Cardiac septum (tissue), 1 donor: ENCODE measurements at regions not wholly inside any gene's neighbourhood (a gene's known extent, or its start where the extent isn't known, plus 50 kb on each side); places are given as distances from the start of the nearest gene placed in this dataset.
"Not testable (repeated sequence)": the region's sequence is repeated elsewhere in the genome, so short reads cannot be mapped to it uniquely, and the experiment has no call there.

Experiments used
- DNase-seq: peaks from one replicate; pipeline ENCODE4 v3.0.0-alpha.2; 2020; ENCODE audit warnings: low spot score
- intact Hi-C: fragments of 100-400 bp; cut with DNase I; formaldehyde crosslinking; loops from one replicate; pipeline ENCODE4 v1.14.0; 2022
- donor health status: DM: no; HTN: no; CAD: no.

GRCh38 chr4:141499261-141499853 is 137.0 kb upstream of the IL15 start:
- DNase-seq: no peak
- intact Hi-C loops: no loop called here

- intact Hi-C loops: no loop called here
- no peak for DNase-seq
Observed at GRCh38 chr4:141501395-141501794, 135.0 kb upstream of the IL15 start.

- intact Hi-C loops: no loop called here
- no peak for DNase-seq
Observed at GRCh38 chr4:141501931-141502330, 134.5 kb upstream of the IL15 start.

GRCh38 chr4:141502755-141503154 is 133.6 kb upstream of the IL15 start:
- DNase-seq: no peak
- intact Hi-C loops: no loop called here

GRCh38 chr4:141503260-141503659 is 133.1 kb upstream of the IL15 start:
- intact Hi-C loops: no loop called here
- no peak for DNase-seq

- intact Hi-C loops: no loop called here
- DNase-seq: no peak
Observed at GRCh38 chr4:141511055-141511454, 125.3 kb upstream of the IL15 start.

GRCh38 chr4:141513866-141514265 is 122.5 kb upstream of the IL15 start:
- intact Hi-C loops: no loop called here

GRCh38 chr4:141518222-141518621 is 118.2 kb upstream of the IL15 start:
- no peak for DNase-seq
- intact Hi-C loops: no loop called here

More at GRCh38 chr4:141513866-141514265, 122.5 kb upstream of the IL15 start:
- no peak for DNase-seq

- no peak for DNase-seq
- intact Hi-C loops: no loop called here
Observed at GRCh38 chr4:141524116-141524515, 112.3 kb upstream of the IL15 start.

GRCh38 chr4:141524841-141525240 is 111.5 kb upstream of the IL15 start:
- intact Hi-C loops: no loop called here
- DNase-seq: no peak

- DNase-seq: no peak
- intact Hi-C loops: no loop called here
Observed at GRCh38 chr4:141530627-141531026, 105.8 kb upstream of the IL15 start.

GRCh38 chr4:141534985-141535384 is 101.4 kb upstream of the IL15 start:
- intact Hi-C loops: no loop called here
- no peak for DNase-seq

GRCh38 chr4:141538001-141538400 is 98.4 kb upstream of the IL15 start:
- intact Hi-C loops: no loop called here

GRCh38 chr4:141540643-141541042 is 95.7 kb upstream of the IL15 start:
- intact Hi-C loops: no loop called here

More at GRCh38 chr4:141538001-141538400, 98.4 kb upstream of the IL15 start:
- no peak for DNase-seq

GRCh38 chr4:141541851-141542250 is 94.5 kb upstream of the IL15 start:
- DNase-seq: no peak
- intact Hi-C loops: no loop called here

More at GRCh38 chr4:141540643-141541042, 95.7 kb upstream of the IL15 start:
- no peak for DNase-seq

GRCh38 chr4:141543176-141543575 is 93.2 kb upstream of the IL15 start:
- no peak for DNase-seq

GRCh38 chr4:141543706-141544105 is 92.7 kb upstream of the IL15 start:
- intact Hi-C loops: no loop called here

More at GRCh38 chr4:141543176-141543575, 93.2 kb upstream of the IL15 start:
- intact Hi-C loops: no loop called here

GRCh38 chr4:141548791-141549190 is 87.6 kb upstream of the IL15 start:
- no peak for DNase-seq
- intact Hi-C loops: no loop called here

More at GRCh38 chr4:141543706-141544105, 92.7 kb upstream of the IL15 start:
- no peak for DNase-seq

GRCh38 chr4:141560056-141560455 is 76.3 kb upstream of the IL15 start:
- intact Hi-C loops: no loop called here
- DNase-seq: no peak

- no peak for DNase-seq
- intact Hi-C loops: no loop called here
Observed at GRCh38 chr4:141562649-141563048, 73.7 kb upstream of the IL15 start.

- no peak for DNase-seq
- intact Hi-C loops: no loop called here
Observed at GRCh38 chr4:141563723-141564122, 72.7 kb upstream of the IL15 start.

- intact Hi-C loops, DNase-seq: not testable (repeated sequence)
Observed at GRCh38 chr4:141564961-141565360, 71.4 kb upstream of the IL15 start.
